ENCODE measurements at regions not wholly inside any gene's neighbourhood (a gene's known extent, or its start where the extent isn't known, plus 50 kb on each side); places are given as distances from the start of the nearest gene placed in this dataset.

DNA sequence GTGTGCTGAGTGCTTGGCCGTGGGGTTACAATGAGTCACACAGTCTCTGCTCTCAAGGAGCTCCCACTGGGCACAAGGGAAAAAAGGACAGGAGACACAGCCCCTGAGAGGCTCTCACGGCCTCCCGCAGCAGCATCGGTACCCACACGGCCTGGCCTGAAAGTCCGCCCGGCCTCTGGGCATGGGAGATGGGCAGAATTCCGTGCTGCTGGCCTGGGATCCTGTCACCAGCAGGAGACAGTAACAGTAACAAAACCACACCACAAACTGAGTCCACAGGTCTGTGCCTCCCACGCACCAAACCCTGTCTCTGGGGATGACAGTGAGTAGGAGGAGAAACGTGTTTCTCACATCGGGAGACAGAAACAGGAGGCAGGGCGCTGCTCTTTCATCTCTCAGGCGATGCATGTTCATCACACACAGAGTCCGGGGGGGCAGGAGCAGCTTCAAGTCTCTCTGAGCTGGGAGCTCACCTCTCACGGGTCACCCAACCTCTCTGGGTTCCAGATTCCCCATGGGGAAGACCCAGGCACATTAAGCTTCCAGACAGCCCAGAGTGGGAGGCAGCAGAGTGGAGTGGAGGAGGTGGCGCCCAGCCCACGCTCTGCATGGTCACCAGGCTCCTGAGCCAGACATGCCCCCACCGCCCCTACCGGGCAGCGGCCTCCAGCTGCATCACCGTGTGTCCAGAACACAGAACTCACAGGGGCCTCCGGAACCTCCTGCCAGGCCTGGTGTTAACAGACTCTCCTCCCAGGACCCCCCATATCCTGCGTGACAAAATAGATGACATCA, 124.7 kb upstream of the VSTM2B start:
- DNase-seq, result no peak

DNA sequence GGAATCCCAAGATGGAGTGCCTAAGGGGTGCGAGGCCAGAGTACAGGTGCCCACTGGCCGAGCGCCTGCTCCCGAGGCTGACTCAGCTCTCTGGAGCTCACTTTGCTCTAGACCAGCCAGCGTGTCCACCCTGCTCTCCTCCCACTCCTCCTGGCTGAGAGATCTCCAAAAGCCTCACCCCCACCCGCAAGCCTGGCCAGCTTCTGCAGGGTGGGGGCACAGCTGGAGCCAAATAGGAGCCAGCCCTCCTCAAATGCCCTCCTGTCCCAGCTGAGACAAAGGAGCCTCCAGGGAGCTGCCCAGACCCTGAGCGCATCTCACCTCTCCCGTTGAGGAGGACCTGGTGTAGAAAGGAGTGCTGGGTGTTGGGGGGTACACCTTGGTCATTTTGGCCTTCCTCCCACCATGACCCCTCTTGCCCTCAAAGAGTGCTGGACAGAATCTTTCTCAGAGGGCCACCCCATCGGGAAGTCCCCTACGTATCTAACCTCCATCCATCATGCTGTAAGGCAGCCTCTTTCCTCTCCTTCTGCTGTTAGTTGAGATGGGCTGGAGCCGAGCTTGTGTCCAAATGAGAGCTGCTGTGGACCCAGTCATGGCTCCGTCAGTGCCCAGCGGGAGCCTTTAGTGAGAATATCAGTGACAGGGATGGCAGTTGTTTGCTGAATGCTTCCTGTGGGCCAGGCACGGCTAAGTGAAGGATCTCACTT, 123.9 kb upstream of the VSTM2B start:
- DNase-seq, result no peak

DNA sequence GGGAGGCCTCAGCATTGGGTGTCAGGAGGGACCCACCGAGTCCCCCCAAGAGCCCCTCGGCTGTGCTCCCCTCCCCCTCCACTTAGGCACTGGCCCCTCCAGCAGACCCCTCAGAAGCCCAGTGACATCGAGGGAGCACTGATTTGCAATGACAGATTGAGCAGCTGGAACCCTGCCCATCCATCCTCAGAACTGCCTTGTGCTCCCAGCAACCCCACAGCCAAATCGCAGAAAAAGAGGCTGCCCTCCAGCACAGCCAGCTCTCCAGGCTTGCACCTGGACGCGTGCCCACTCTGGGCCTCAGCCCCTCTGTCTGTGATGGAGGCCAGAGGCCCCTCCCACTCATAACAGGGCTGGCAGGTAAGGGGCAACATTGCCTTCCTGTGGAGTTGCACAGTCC, 123.2 kb upstream of the VSTM2B start:
- DNase-seq, result no peak

DNA sequence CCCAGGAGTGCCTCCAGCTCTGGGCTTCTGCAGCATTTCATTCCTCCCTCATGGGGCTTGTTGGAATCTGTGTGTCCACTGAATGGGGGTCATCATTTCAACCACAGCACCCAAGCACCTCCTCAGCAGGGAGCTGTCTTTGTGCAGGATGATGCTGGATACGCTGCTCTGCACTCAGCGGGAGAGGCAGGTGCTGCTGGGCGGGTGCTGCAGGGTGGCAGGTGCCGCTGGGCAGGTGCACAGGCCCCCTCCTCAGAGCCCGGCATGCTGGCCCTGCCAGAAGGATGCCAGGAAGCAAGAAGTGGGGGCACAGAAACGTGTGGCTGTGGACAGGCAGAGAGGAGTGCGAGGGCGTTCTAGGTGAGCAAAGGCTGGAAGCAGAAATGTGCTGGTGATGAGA, 121.8 kb upstream of the VSTM2B start:
- no peak for DNase-seq

DNA sequence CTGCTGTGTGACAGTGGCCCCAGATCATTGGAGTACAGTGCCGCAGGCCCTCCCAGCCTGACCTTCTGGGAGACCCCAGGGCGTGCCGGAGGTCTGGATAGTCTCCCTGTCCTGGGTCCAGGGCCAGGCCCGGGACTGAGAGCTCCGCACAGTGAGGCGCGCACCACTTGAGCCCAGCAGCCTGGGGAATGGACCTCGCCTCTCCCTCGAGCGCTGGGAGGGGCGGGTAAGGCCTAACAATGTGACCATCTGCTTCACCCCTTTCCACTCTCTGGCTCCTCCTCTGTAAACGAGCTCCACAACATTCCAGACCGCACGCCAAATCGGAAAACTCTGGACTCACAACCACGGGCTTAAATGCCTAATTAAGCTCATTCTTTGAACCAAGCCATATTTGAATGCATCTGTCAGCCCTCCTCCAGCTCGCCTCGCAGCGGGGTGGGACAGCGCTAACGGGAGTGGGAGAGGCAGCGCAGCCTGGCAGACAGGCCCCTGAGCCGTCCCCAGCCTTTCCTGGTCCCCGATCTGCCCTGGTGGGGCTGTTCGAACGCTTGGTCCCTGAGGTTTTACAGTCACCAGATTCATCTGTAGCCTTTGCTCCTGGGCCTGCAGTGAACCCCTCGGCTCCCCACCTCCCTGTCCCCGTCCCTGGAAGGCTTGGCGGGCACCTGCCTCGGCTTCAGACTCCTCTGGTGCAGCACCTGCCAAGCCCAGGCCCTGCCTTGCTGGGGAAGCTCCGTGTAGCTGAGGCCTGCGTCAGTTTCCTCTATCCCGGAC, 120.7 kb upstream of the VSTM2B start:
- DNase-seq, result no peak

DNA sequence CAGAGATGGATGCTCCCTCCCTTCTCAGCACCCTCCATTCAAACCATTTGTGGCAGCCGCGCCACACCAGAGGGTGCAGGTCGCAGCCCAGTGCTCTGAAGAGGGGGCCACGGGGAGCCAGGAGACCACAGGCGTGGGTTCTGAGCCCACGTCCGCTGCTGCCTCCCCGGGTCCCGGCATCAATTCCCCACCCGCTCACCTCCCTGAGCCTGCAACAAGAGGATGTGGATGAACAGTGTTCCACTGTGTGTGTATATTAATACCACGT, 120.1 kb upstream of the VSTM2B start:
- DNase-seq, result no peak

DNA sequence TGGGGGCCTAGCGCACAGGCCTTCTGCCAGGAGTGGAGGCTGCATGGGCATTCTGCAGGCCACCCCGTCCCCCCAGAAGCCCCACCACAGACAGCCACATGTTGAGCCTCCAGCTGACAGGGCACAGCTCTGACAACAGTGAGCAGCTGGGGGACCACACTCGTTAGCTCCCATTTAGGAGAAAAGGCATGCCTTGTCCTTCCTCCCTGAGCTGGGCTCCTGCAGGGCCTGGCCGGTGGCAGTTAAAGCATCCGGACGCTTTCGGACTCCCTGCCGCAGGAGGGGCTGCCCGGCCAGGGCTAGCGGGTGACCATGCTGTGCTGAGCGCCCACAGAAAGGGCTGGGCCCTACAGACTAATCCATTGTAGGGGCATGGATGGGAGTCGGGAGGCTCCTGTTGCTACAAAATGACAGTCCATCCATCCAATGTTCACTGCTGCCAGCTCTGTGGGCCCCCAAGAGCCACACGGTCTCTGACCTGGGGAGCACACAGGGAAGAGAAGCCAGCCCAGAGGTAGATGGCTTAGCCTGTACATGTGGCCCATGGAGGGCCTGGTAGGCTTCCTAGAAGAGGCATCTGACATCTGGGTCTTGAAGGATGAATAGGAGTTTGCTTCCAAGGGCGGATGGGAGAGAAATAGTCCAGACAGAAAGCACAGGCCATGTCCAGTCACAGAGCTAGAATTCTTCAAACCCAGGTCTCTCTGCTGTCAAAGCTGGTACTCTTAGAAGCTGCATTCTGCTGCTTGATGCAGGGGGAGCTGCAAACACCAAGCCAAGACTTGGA, 116.5 kb upstream of the VSTM2B start:
- DNase-seq, result no peak

DNA sequence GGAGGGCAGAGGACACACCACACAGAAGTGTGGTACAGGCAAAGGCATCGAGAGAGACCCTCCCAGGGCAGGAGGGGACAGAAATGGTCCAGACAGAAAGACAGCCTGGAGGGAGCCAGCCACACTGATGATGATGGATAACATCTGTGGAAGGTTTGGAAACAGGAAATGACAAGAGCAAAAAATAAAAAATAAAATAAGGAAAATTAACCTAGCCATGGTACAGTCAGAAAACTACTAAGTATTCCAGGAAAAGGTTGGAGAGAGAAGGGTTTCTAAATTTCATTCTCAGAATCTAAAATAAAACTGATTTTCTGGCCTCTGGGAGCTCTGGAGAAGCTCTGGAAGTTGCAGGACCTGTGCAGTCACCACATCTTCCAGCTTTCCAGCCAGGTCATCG, 115.2 kb upstream of the VSTM2B start:
- no peak for DNase-seq

DNA sequence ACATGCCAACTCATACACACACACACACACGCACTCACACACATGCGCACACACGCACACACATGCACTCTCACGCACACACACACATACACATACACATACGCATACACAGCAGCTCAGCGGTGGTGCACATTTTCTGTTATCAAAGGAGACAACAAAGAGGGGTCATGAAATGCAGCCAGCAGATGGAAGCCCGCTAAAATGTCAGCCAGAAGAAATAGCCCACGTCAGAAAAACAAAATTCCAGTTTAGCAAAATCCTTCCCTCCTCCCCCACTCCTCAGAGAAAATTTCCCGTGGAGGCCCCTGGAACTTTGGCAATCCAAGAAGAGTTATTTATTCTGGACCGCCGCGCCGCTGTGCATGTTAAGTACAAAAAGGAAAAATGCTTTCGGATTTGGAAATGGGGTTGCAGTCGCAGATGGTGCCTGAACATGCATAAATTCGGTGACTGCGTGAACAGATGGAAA, 114.6 kb upstream of the VSTM2B start:
- DNase-seq, result no peak

DNA sequence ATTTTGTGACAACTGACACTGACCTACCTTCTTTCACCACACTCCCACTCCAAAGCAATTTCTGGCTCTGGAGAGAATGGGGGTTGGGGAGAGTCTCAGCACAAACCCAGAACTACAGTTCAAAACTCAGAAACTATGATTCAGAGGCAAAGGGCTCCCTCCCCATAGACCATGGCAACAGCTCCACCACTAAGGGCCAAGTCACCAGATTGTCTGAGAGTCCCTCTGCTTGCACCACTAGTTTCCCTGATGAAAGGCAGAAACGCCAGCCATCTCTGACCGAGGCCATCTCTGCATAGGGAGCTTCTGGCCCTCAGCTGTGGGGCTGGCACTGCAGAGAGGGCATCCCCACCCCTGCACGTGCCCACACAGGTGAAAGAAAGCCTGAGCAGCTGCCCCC, 112.4 kb upstream of the VSTM2B start:
- no peak for DNase-seq

DNA sequence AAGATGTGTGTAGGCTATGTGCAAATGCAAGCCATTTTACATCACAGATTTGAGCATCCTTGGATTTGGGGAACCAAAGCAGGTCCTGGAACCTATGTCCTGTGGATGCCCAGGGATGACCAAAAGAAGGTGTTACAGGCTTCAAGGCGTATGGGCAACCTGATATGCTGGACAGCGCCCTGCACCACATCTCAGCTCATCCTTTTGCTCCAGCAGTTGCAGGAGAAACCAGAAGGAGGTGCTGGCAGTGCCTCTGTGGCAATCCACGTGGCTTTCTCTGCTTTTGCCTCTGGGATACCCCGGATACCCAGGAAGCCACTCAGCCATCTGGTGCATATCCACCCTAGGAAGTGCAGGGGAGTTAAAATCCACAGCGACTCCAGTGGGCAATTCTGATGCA, 110.3 kb upstream of the VSTM2B start:
- no peak for DNase-seq

DNA sequence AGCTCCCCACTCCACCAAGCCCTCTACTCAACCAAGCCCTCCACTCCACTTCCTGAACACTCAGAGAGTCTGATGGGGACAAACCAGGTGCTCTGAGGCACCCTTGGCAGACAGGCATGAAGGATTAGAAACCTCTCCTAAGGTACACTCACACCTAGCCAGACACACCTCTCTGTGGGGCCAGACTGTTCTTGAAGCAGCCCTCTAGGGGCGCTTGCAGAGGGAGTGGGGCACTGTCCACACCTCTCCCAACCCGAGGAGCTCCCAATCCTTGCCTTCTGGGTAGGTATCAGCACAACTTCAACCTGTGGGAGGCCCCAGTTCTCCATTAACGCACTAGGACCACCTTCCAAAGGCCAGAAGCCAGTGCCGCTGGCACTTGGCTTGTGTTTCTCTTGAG, 108.7 kb upstream of the VSTM2B start:
- DNase-seq, result no peak

DNA sequence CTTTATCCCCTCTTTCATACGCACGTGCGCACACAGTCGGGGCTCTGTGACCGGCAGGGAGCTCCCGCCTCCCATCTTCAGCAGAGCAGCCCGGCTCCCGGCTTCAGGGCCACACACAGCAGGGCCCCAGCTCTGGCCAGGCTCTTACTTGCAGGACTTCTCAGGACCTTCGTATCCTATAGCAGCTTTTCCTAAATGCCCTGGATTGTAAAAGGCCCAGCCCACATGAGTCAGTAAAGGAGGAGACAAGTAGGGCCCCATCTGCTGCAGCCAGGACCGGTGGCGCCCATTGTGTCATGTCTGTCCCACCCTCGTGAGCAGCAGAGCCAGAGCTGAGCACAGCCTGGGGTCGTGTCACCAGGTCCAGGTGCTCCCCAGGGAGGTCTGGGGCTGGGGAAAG, 107.6 kb upstream of the VSTM2B start:
- no peak for DNase-seq

DNA sequence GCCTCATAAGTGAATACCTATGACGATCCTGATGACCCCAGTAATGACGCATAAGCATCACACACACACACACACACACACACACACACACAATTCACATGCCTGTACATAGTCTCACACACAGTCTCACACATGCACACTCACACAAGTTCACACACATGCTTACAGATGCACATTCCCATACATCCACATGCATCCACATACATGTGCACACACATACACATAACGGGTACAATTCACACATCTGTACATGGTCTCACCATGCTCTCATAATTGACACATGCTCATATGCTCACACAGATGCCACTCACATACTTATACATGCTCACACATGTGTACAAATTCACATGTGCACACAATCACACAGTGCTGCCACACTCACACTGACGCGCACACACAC, 105.7 kb upstream of the VSTM2B start:
- no peak for DNase-seq

DNA sequence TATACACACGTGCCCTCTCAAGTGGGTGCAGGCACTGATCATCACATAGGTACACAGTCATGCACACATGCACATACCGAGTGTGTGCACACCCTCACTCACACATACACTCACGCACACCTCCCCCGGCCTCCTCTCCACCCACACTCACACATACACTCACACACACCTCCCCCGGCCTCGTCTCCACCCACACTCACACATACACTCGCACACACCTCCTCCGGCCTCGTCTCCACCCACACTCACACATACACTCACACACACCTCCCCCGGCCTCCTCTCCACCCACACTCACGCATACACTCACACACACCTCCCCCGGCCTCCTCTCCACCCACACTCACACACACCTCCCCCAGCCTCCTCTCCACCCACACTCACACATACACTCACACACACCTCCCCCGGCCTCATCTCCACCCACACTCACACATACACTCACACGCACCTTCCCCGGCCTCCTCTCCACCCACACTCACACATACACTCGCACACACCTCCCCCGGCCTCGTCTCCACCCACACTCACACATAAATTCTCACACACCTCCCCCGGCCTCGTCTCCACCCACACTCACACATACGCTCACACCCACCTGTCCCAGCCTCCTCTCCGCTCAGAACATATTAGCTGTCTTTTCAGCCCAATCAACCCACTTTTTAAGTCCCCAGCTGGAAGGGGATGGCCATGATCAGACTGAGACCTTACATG, 105.2 kb upstream of the VSTM2B start:
- no peak for DNase-seq

DNA sequence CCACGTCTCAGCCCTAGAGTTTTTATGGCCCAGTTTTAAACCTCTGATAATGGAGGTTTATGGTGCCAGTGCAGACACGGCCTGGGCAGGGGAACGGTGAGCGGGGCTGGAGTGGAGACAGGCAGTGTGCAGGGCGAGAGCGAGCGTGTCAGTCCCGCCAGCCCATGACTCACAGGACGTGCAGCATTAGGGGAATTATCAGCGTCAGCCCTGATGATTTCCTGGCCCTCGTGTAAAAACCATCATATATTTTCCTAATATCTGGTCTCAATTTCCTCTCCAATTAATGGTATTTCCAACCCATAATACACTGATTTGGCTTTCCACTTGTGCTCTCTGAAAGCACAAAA, 104.6 kb upstream of the VSTM2B start:
- no peak for DNase-seq

DNA sequence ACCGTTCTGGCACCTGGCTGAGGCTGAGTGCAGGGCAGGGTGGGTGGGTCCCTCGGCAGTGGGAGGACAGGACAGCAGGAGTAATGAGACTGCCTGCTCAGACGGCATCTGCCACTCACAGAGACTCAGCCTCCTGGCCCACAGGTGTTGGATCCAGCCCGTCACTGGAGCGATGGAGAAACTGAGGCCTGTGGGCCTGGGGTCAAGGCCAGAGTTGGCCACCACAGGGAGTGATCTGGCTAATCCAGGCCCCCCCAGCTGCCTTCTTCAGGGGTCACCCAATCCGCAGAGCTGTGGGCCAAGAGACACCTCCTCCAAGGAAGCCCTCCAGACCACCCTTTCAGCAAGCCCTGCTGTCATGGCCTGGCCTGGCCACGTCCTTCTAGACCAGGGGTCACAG, 103.7 kb upstream of the VSTM2B start:
- no peak for DNase-seq

DNA sequence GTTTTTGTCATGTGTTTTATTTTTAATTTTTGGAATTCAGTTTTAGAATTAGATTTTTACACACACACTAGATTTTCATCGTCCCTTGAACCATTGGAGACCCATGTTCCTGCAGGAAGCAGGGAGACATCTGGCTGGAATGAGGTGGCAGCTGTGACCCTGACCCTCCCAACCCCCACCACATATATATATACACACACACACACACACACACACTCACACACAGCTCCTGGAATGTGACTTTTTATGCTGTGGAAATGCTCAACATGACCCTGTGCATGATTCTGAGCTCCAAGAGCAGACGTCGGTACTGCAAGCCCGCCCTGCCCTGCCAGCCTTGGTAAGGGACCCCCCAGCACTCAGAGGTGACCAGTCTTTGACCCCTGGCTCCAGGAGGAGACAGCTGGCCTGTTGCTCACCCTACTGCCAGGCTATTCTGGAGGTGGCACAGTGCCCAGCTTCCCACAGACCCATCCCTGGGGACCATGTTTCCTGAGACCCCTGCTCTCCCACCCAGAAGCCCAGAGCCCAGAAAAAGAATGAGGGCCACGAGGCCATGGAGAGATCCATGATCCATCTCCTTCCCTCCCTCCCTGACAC, 103.2 kb upstream of the VSTM2B start:
- DNase-seq, result no peak

DNA sequence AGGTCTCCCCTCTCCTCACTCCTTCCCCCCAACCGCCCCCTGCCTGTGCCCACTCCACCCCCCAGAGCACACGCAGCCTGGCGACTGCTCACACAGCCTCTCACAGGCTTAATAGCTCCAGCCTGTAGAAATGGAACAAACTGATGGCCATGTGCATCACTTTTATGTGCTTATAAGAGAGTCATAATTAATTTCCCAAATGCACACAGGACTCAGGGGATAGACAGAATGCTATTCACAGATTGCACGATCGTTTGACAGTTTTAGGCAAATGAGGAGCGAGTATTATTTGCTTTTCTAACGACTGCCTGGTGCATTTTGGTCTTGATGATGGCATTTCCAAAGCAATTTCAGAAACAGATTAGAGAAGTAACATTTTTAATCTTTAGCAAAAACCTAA, 97.7 kb upstream of the VSTM2B start:
- DNase-seq, result no peak

DNA sequence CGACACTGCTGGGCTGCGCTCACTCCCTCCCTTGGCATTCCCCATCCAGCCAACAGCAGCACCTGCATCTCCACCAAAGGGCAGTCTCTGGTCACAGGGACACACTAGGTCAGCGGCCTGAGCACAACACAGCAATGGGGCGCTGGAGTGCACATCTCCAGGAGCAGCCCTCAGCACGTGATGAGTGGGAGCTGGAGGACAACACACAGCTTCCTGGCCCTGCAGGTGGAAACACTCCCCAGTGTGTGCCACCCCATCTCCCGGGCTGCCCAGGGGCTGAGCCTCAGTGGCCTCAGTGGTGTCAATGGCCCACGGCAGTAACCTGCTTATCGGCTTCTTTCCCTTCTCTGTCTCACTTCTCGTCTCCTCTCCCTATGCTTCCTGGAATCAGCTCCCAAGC, 96.8 kb upstream of the VSTM2B start:
- no peak for DNase-seq

DNA sequence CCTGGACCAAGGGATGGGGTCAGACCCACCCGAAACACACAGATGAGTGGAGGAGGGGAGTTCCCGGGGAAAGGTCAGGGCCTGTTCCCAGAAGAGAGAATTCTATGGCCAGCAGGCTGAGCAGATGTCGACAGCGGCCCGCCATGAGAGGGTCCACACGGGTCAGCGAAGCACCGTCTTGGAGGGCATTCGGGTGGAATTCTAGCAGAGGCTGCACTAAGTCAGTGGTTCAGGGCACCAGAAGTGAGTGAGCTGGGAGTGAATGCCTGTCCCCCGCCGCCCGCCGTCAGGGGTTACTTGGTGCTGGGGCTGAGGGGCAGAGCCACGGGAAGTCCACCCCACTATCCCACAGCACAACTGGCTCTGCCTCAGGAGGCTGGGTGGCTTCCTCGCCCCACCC, 96.2 kb upstream of the VSTM2B start:
- DNase-seq, result no peak

DNA sequence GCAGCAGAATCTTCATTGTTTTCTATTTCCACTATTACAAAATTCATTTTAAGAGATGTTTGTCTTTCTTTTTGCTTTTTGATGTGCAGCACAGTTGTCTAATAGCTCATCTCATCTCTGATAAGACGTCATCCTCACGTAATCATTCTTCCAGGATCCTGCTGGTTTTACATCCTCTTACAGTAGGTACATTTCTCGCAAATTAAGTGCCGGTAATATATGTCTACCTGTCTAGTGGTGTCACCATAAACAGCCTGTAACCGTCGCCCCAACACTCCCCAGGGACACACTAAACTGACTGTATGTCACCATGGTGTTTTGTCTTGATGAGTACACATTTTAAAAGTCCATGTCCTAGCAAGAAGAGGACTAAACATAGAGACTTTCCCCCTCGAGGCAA, 94.5 kb upstream of the VSTM2B start:
- DNase-seq, result no peak
